PC-3 (cell line): ENCODE measurements at regions not wholly inside any gene's neighbourhood (a gene's known extent, or its start where the extent isn't known, plus 50 kb on each side); places are given as distances from the start of the nearest gene placed in this dataset.

Source experiments
- CTCF ChIP-seq: fragments of 300-600 bp; sonication (generic); conservative IDR thresholded peaks from 2 replicates; pipeline ENCODE4 v1.5.1; 2017; ENCODE audit warnings: antibody characterized with exemption, low read depth, mild to moderate bottlenecking, low read length
- EZH2 ChIP-seq: fragments of 300-600 bp; sonication (generic); IDR thresholded peaks from one replicate; pipeline ENCODE4 v1.6.1; 2017; ENCODE audit warnings: antibody characterized with exemption, mild to moderate bottlenecking, low read length; ENCODE audit not compliant: unreplicated experiment

- TF ChIP-seq CTCF (no peak), EZH2 (no peak)
Observed at GRCh38 chrX:40282946-40283660, 185.3 kb upstream of the BCOR start.
